ENCODE measurements at regions not wholly inside any gene's neighbourhood (a gene's known extent, or its start where the extent isn't known, plus 50 kb on each side); places are given as distances from the start of the nearest gene placed in this dataset.

DNA sequence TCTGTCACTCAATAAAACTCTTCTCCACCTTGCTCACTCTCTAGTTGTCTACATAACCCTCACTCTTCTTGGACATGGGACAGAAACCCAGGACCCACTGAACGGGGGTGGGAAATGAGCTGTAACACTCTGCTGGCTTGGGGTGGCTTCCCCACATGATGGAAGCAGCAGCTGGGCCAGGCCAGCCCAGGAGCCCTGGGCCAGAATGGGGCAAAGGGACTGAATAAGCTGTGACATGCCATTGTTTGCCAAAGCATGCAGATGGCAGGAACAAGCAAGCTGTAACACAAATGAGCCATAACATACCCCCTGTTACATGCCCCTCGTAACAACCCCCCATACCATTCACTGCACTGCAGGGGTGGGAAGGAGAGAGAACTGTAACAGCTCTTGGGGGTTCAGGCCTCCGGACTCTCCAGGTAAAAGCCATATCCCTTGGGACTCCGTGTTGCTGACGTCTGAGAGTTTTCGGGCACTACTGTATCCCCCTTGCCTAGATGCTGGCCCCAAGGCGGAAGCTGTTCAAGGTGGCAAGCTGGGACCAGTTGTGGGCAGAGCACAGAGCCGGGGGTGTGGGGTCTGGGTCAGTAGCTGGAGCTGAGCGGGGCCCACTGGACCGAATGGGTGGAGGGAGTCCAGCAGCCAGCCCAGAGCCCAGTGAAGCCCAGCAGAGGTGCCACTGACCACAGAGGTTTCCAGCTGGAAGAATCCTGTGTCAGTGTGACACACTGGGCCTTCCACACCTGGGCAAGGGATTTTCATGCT, 56.1 kb upstream of the DMRTB1 start:
- no peak overlapping the region for H3K27ac ChIP-seq
- H3K9me3 ChIP-seq, result no peaks in the 10 kb centered on the region
- no peaks in the 10 kb centered on the region for H3K4me1 ChIP-seq
- 81 to 87% methylated on average over 7 to 10 of the region's 10 CpGs for WGBS, 2 donors
- H3K36me3 ChIP-seq, result no peaks in the 10 kb centered on the region
- TF ChIP-seq POLR2A (IDR thresholded peaks at IDR 0.05) (no peak), EP300 (IDR thresholded peaks at IDR 0.05) (no peak)
- TF ChIP-seq, protein P1, sequence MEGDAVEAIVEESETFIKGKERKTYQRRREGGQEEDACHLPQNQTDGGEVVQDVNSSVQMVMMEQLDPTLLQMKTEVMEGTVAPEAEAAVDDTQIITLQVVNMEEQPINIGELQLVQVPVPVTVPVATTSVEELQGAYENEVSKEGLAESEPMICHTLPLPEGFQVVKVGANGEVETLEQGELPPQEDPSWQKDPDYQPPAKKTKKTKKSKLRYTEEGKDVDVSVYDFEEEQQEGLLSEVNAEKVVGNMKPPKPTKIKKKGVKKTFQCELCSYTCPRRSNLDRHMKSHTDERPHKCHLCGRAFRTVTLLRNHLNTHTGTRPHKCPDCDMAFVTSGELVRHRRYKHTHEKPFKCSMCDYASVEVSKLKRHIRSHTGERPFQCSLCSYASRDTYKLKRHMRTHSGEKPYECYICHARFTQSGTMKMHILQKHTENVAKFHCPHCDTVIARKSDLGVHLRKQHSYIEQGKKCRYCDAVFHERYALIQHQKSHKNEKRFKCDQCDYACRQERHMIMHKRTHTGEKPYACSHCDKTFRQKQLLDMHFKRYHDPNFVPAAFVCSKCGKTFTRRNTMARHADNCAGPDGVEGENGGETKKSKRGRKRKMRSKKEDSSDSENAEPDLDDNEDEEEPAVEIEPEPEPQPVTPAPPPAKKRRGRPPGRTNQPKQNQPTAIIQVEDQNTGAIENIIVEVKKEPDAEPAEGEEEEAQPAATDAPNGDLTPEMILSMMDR (IDR thresholded peaks at IDR 0.05), result no peak
- H3K27me3 ChIP-seq, result peaks cover 0 to 9% of the 10 kb centered on the region in 2 donors
- no peak for DNase-seq (ENCODE audit: low spot score in 2 of 2)
- H3K4me3 ChIP-seq, result no peak overlapping the region

- H3K4me1 ChIP-seq, result no peaks in the 10 kb centered on the region
- peaks cover 0 to 25% of the 10 kb centered on the region in 2 donors for H3K27me3 ChIP-seq
- H3K27ac ChIP-seq, result no peak overlapping the region
- H3K36me3 ChIP-seq, result no peaks in the 10 kb centered on the region
- no peaks in the 10 kb centered on the region for H3K9me3 ChIP-seq
- TF ChIP-seq EP300 (IDR thresholded peaks at IDR 0.05) (no peak), POLR2A (IDR thresholded peaks at IDR 0.05) (no peak)
- TF ChIP-seq, protein P1 (IDR thresholded peaks at IDR 0.05), result no peak
- 73 to 82% methylated on average over 7 of the region's 7 CpGs for WGBS, 2 donors
- no peak for DNase-seq (ENCODE audit: low spot score in 2 of 2)
- no peak overlapping the region for H3K4me3 ChIP-seq
Observed at GRCh38 chr1:53405737-53406136, 53.5 kb upstream of the DMRTB1 start.

- 71 to 81% methylated on average over 4 of the region's 4 CpGs for WGBS, 2 donors
- Histone ChIP-seq H3K27ac (no peak overlapping the region), H3K4me3 (no peak overlapping the region), H3K9me3 (no peaks in the 10 kb centered on the region), H3K36me3 (no peaks in the 10 kb centered on the region), H3K4me1 (no peaks in the 10 kb centered on the region), H3K27me3 (peaks cover 0 to 25% of the 10 kb centered on the region in 2 donors)
- DNase-seq (ENCODE audit: low spot score in 2 of 2), result no peak
- TF ChIP-seq, protein P1 (IDR thresholded peaks at IDR 0.05), result no peak
- TF ChIP-seq EP300 (IDR thresholded peaks at IDR 0.05), result no peak
- TF ChIP-seq POLR2A (IDR thresholded peaks at IDR 0.05), result no peak
Observed at GRCh38 chr1:53406551-53407235, 52.5 kb upstream of the DMRTB1 start.

GRCh38 chr1:53408013-53408754, 51.0 kb upstream of the DMRTB1 start:
- no peaks in the 10 kb centered on the region for H3K36me3 ChIP-seq
- no peak overlapping the region for H3K4me3 ChIP-seq
- 89 to 90% methylated on average over 6 of the region's 6 CpGs for WGBS, 2 donors
- H3K4me1 ChIP-seq, result no peaks in the 10 kb centered on the region
- H3K27ac ChIP-seq, result no peak overlapping the region
- no peaks in the 10 kb centered on the region for H3K9me3 ChIP-seq
- peaks cover 0 to 25% of the 10 kb centered on the region in 2 donors for H3K27me3 ChIP-seq
- no peak for DNase-seq (ENCODE audit: low spot score in 2 of 2)
- TF ChIP-seq EP300 (IDR thresholded peaks at IDR 0.05) (no peak), POLR2A (IDR thresholded peaks at IDR 0.05) (no peak)
- TF ChIP-seq, protein P1 (IDR thresholded peaks at IDR 0.05), result no peak

Data from tibial nerve (tissue), 4 donors.